BJ (cell line): ENCODE measurements at regions not wholly inside any gene's neighbourhood (a gene's known extent, or its start where the extent isn't known, plus 50 kb on each side); places are given as distances from the start of the nearest gene placed in this dataset.

Experiments used
- CTCF ChIA-PET: fragments of 350-600 bp; formaldehyde crosslinking; extraction: SDS; loops from one replicate; lab custom pipeline; 2021; ENCODE audit warnings: antibody characterized with exemption, inconsistent platforms; lab: Yijun Ruan, JAX
- POLR2A ChIA-PET: fragments of 300-600 bp; sonication (Branson Sonifier 250); formaldehyde crosslinking; extraction: SDS; loops from one replicate; lab custom pipeline; 2021; ENCODE audit warnings: antibody characterized with exemption; lab: Charles Lee
- DNase-seq: peaks from one replicate; pipeline ENCODE4 v3.0.0-alpha.2; 2011; ENCODE audit warnings: low read depth
- H3K27me3 ChIP-seq: 2 replicates; pipeline ENCODE4 v1.6.0; 2011; ENCODE audit warnings: low read length; ENCODE audit not compliant: control insufficient read depth, insufficient read depth
- H3K36me3 ChIP-seq: 2 replicates; pipeline ENCODE4 v1.5.1; 2011; ENCODE audit warnings: low read length; ENCODE audit not compliant: control insufficient read depth, insufficient read depth
- H3K4me3 ChIP-seq: 2 replicates; pipeline ENCODE4 v1.5.1; 2011; ENCODE audit warnings: low read depth, mild to moderate bottlenecking, control low read depth, low read length
- TF ChIP-seq, protein P1 (sequence below): IDR thresholded peaks from 2 replicates; pipeline ENCODE4 v1.5.1; 2011; ENCODE audit warnings: low read depth, mild to moderate bottlenecking, control low read depth, inconsistent platforms, low read length, moderate library complexity; ENCODE audit not compliant: insufficient read depth

DNA sequence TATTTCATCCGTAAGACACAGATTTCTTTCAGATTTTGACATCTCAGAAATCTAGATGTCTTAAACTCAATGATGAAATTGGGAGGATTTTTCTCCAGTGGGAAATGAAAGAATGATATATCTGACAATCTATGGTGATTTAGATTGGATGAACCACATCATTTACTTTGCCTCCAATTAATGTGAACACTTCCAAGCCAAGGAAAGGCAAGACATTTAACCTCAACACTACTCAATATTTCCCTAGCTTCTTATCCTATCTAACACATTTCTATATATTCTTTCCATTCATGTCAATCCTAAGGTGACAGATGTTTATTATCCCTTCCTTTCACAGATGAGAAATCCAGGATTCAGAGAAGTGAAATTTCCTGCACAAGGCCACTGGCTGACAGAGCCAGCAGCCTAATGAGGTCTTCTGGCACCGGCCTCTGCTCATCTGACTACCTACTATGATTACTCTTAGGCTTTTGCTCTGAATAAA, 327.6 kb downstream of the IRS1 start:
- POLR2A ChIA-PET = no interaction called here
- TF ChIP-seq, protein P1, sequence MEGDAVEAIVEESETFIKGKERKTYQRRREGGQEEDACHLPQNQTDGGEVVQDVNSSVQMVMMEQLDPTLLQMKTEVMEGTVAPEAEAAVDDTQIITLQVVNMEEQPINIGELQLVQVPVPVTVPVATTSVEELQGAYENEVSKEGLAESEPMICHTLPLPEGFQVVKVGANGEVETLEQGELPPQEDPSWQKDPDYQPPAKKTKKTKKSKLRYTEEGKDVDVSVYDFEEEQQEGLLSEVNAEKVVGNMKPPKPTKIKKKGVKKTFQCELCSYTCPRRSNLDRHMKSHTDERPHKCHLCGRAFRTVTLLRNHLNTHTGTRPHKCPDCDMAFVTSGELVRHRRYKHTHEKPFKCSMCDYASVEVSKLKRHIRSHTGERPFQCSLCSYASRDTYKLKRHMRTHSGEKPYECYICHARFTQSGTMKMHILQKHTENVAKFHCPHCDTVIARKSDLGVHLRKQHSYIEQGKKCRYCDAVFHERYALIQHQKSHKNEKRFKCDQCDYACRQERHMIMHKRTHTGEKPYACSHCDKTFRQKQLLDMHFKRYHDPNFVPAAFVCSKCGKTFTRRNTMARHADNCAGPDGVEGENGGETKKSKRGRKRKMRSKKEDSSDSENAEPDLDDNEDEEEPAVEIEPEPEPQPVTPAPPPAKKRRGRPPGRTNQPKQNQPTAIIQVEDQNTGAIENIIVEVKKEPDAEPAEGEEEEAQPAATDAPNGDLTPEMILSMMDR = no peak
- H3K4me3 ChIP-seq = no peak overlapping the region
- DNase-seq = no peak
- no peaks in the 10 kb centered on the region for H3K36me3 ChIP-seq
- no peaks in the 10 kb centered on the region for H3K27me3 ChIP-seq
- CTCF ChIA-PET = no interaction called here

DNA sequence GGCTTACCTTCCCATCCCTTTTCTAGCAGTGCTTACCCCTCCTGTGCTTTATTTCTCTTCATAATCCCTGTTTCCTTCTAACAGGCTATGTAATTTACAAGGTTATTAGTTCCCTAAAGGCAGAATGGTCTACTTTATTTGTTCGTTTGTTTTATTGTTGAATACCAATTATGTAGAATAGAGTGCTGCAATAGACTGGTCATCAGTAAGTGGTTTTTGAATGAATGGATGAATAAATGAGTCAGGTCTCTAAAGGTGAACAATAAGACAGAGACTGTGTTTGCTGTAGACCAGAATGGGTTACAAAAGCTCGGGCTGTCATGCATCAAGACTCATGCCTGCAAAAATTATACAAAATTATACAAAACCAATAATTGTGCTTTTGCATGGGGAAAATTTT, 332.0 kb downstream of the IRS1 start:
- no peak for DNase-seq
- H3K36me3 ChIP-seq = no peaks in the 10 kb centered on the region
- CTCF ChIA-PET = interaction anchor here (1.5 kb wide), 1 partner anchor 10 kb away, joined by 4 read pairs; no protein-coding TSS in a partner anchor
- no peaks in the 10 kb centered on the region for H3K27me3 ChIP-seq
- no peak overlapping the region for H3K4me3 ChIP-seq
- POLR2A ChIA-PET = no interaction called here
- TF ChIP-seq, protein P1 = no peak

DNA sequence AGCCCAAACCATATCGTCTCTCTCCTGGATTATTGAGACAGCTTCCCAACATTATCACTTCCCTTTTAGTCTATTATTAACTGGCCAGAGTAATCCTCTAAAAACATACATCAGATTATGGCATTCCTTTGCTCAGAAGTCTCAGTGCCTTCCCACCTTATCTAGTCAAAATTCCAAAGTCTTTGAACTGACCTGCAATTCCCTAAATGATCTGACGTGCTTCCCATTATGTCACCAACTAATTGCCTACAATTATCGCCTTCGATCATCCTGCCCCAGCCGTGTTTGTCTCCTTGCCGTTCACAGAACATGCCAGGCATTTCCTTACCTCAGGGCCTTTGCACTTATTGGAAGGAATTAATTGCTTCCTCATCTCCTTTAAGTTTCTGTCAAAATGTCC, 332.4 kb downstream of the IRS1 start:
- H3K4me3 ChIP-seq = no peak overlapping the region
- POLR2A ChIA-PET = no interaction called here
- DNase-seq = no peak
- CTCF ChIA-PET = interaction anchor here (0.6 to 1.5 kb wide), 2 partner anchors 10 to 13 kb away, joined by 3 to 4 read pairs; no protein-coding TSS in a partner anchor
- no peaks in the 10 kb centered on the region for H3K27me3 ChIP-seq
- H3K36me3 ChIP-seq = no peaks in the 10 kb centered on the region
- TF ChIP-seq, protein P1 = no peak

DNA sequence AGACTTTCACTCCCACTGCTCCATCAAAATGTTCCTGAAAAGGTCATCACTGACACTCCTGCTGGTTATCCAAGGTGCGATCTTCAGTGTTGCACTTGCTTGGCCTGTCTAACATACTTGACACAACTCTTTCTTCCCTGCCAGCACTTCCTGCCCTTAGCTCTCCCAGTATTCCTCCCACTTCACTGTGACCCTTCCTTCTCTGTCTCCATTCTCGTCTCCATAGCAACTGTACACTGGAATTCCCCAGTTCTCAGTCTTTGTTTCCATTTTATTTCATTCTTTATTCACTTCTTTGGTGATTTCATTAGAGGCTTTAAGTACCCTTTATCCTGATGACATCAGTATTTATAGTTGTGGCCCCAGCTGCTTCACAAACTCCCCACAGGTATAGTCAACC, 333.0 kb downstream of the IRS1 start:
- POLR2A ChIA-PET = no interaction called here
- CTCF ChIA-PET = interaction anchor here (0.6 kb wide), 1 partner anchor 13 kb away, joined by 3 read pairs; no protein-coding TSS in a partner anchor
- Histone ChIP-seq H3K27me3 (no peaks in the 10 kb centered on the region), H3K4me3 (no peak overlapping the region), H3K36me3 (no peaks in the 10 kb centered on the region)
- no peak for DNase-seq
- TF ChIP-seq, protein P1 = no peak

DNA sequence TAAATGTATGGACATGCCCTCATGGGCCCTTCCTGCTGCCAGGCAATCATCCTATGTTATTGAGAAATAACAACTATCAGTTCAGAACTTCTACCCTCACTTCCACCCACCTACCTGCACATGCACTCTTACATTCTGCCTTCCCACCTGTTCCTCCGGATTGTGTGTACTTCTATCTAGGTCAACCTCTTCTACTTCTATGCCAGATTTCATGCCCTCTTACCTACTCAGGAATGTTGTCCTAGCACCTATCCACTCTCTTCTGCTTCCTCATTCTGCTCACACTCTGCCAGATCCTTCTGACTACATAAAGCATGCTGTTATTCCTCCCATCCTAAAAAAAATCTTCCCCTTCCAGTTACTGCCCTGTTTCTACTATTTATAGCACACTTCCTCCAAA, 333.5 kb downstream of the IRS1 start:
- CTCF ChIA-PET = no interaction called here
- POLR2A ChIA-PET = no interaction called here
- TF ChIP-seq, protein P1 = no peak
- Histone ChIP-seq H3K4me3 (no peak overlapping the region), H3K27me3 (no peaks in the 10 kb centered on the region), H3K36me3 (no peaks in the 10 kb centered on the region)
- DNase-seq = no peak
